ENCODE measurements at regions not wholly inside any gene's neighbourhood (a gene's known extent, or its start where the extent isn't known, plus 50 kb on each side); places are given as distances from the start of the nearest gene placed in this dataset.
"Not testable (repeated sequence)": the region's sequence is repeated elsewhere in the genome, so short reads cannot be mapped to it uniquely, and the experiment has no call there.

GRCh38 chr15:53843869-53844569 is 84.6 kb upstream of the WDR72 start:
- no peak for DNase-seq (ENCODE audit: low read depth)

GRCh38 chr15:53843166-53843565 is 83.7 kb upstream of the WDR72 start:
- DNase-seq (ENCODE audit: low read depth), result no peak

GRCh38 chr15:53841651-53842050 is 82.2 kb upstream of the WDR72 start:
- DNase-seq (ENCODE audit: low read depth), result no peak

GRCh38 chr15:53840681-53841080 is 81.2 kb upstream of the WDR72 start:
- DNase-seq (ENCODE audit: low read depth), result no peak

GRCh38 chr15:53837263-53837662 is 77.8 kb upstream of the WDR72 start:
- DNase-seq (ENCODE audit: low read depth), result no peak

GRCh38 chr15:53836618-53837017 is 77.2 kb upstream of the WDR72 start:
- DNase-seq (ENCODE audit: low read depth), result no peak

GRCh38 chr15:53835309-53835708 is 75.8 kb upstream of the WDR72 start:
- no peak for DNase-seq (ENCODE audit: low read depth)

- DNase-seq (ENCODE audit: low read depth), result no peak
These were observed 74.8 kb upstream of the WDR72 start for GRCh38 chr15:53834214-53834613.

GRCh38 chr15:53833134-53833624 is 73.7 kb upstream of the WDR72 start:
- no peak for DNase-seq (ENCODE audit: low read depth)

- DNase-seq (ENCODE audit: low read depth), result no peak
These were observed 72.7 kb upstream of the WDR72 start for GRCh38 chr15:53831907-53832770.

- DNase-seq (ENCODE audit: low read depth), result no peak
These were observed 71.4 kb upstream of the WDR72 start for GRCh38 chr15:53830707-53831386.

- DNase-seq (ENCODE audit: low read depth), result no peak
These were observed 70.5 kb upstream of the WDR72 start for GRCh38 chr15:53829923-53830459.

GRCh38 chr15:53829471-53829870 is 70.0 kb upstream of the WDR72 start:
- no peak for DNase-seq (ENCODE audit: low read depth)

GRCh38 chr15:53827355-53827754 is 67.9 kb upstream of the WDR72 start:
- no peak for DNase-seq (ENCODE audit: low read depth)

GRCh38 chr15:53811530-53811929 is 52.1 kb upstream of the WDR72 start:
- DNase-seq (ENCODE audit: low read depth), result peak; percentile 9

- not testable (repeated sequence) for DNase-seq (ENCODE audit: low read depth)
These were observed 50.8 kb upstream of the WDR72 start for GRCh38 chr15:53810306-53810705.
